Activated CD4-positive, alpha-beta memory T cell treated with anti-CD3 and anti-CD28 coated beads for 36 hours (primary cell): ENCODE measurements at regions not wholly inside any gene's neighbourhood (a gene's known extent, or its start where the extent isn't known, plus 50 kb on each side); places are given as distances from the start of the nearest gene placed in this dataset.

Source experiments
- CTCF ChIA-PET: fragments of 350-600 bp; sonication (Branson Sonifier 250); formaldehyde crosslinking; loops from one replicate; lab custom pipeline; 2021; ENCODE audit warnings: antibody characterized with exemption, inconsistent platforms; lab: Charles Lee
- POLR2A ChIA-PET: fragments of 350-600 bp; sonication (Branson Sonifier 250); formaldehyde crosslinking; loops from one replicate; lab custom pipeline; 2021; ENCODE audit warnings: antibody characterized with exemption; lab: Charles Lee
- DNase-seq: peaks from one replicate; pipeline ENCODE4 v3.0.0-alpha.2; 2020
- H3K27ac Mint-ChIP-seq: one replicate; pipeline ENCODE4 v1.8.0; 2021; ENCODE audit warnings: mixed read lengths
- H3K27me3 Mint-ChIP-seq: one replicate; pipeline ENCODE4 v1.8.0; 2021; ENCODE audit warnings: mixed read lengths
- H3K36me3 Mint-ChIP-seq: one replicate; pipeline ENCODE4 v1.8.0; 2021; ENCODE audit warnings: mixed read lengths
- H3K4me1 Mint-ChIP-seq: one replicate; pipeline ENCODE4 v1.8.0; 2021; ENCODE audit warnings: low read depth, mixed read lengths
- H3K4me3 Mint-ChIP-seq: one replicate; pipeline ENCODE4 v1.8.0; 2021; ENCODE audit warnings: mild to moderate bottlenecking, mixed read lengths
- H3K9me3 Mint-ChIP-seq: one replicate; pipeline ENCODE4 v1.8.0; 2021; ENCODE audit warnings: mixed read lengths
- intact Hi-C: fragments of 100-400 bp; cut with micrococcal nuclease; formaldehyde crosslinking; loops from one replicate; pipeline ENCODE4 v1.15.1; 2023

- CTCF ChIA-PET = no interaction called here
- H3K4me1 Mint-ChIP-seq = no peaks in the 10 kb centered on the region
Measured at GRCh38 chr3:135310317-135310716, 515.3 kb downstream of the EPHB1 start.

DNA sequence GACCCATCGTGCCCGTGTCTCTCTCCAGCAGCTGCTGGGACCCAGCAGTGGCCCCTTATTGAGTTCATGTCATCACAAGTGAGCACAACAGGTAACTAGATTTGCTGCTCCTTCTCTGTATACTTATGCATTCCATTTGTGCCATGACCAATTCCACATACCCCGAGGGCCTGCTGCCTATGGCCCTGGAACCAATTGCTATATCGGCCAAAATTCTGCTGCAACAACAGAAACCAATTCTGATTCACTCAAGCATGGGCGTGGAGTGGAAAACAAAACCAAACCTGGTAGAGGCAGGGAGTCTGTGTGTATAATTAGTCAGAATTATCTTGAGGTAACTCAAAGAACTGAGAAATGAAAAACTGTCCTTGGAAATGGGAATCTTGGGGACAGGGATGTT is 516.6 kb downstream of the EPHB1 start:
- POLR2A ChIA-PET = no interaction called here
- H3K9me3 Mint-ChIP-seq = no peaks in the 10 kb centered on the region
- DNase-seq = no peak
- no peaks in the 10 kb centered on the region for H3K27me3 Mint-ChIP-seq
- no peaks in the 10 kb centered on the region for H3K36me3 Mint-ChIP-seq
- CTCF ChIA-PET = no interaction called here
- no peak overlapping the region for H3K27ac Mint-ChIP-seq
- intact Hi-C loops = no loop called here
- H3K4me3 Mint-ChIP-seq = no peak overlapping the region
- H3K4me1 Mint-ChIP-seq = no peaks in the 10 kb centered on the region

More at GRCh38 chr3:135310317-135310716, 515.3 kb downstream of the EPHB1 start:
- H3K4me3 Mint-ChIP-seq = no peak overlapping the region
- H3K27ac Mint-ChIP-seq = no peak overlapping the region
- intact Hi-C loops = no loop called here
- POLR2A ChIA-PET = no interaction called here
- DNase-seq = no peak
- H3K36me3 Mint-ChIP-seq = no peaks in the 10 kb centered on the region
- H3K9me3 Mint-ChIP-seq = no peaks in the 10 kb centered on the region
- H3K27me3 Mint-ChIP-seq = no peaks in the 10 kb centered on the region

DNA sequence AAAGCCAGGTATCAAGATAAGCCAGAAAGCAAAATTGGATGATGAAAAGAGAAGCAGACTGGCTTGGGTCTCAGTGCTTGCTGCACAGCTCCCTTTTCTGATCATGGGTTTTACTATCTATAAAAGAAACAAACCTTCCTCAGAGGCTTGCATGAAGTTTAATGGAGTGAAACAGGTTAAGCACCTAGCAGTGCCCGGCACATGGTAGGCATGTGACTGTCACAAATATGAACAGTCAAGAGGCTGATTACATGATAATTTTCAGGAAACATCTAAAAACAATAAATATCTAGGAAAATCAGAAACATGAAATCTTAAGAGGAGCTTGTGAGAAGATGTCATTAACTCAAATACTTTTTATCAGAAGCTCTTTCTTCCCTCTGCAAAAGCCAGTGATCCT is 519.2 kb downstream of the EPHB1 start:
- H3K4me3 Mint-ChIP-seq = no peak overlapping the region
- no peaks in the 10 kb centered on the region for H3K36me3 Mint-ChIP-seq
- no peak overlapping the region for H3K27ac Mint-ChIP-seq
- ChIA-PET POLR2A (no interaction called here), CTCF (interaction anchor here (1.3 kb wide), 1 partner anchor 729 kb away, joined by 3 read pairs; no protein-coding TSS in a partner anchor)
- intact Hi-C loops = no loop called here
- H3K27me3 Mint-ChIP-seq = no peaks in the 10 kb centered on the region
- no peaks in the 10 kb centered on the region for H3K9me3 Mint-ChIP-seq
- DNase-seq = no peak
- H3K4me1 Mint-ChIP-seq = no peaks in the 10 kb centered on the region

GRCh38 chr3:135324301-135324700 is 529.2 kb downstream of the EPHB1 start:
- no peaks in the 10 kb centered on the region for H3K36me3 Mint-ChIP-seq
- H3K27me3 Mint-ChIP-seq = no peaks in the 10 kb centered on the region
- ChIA-PET CTCF (no interaction called here), POLR2A (no interaction called here)
- H3K27ac Mint-ChIP-seq = no peak overlapping the region
- no peak for DNase-seq
- H3K4me3 Mint-ChIP-seq = no peak overlapping the region
- no peaks in the 10 kb centered on the region for H3K9me3 Mint-ChIP-seq
- no peaks in the 10 kb centered on the region for H3K4me1 Mint-ChIP-seq
- intact Hi-C loops = no loop called here

GRCh38 chr3:135325096-135325495 is 530.0 kb downstream of the EPHB1 start:
- DNase-seq = no peak
- CTCF ChIA-PET = no interaction called here
- intact Hi-C loops = no loop called here
- Mint-ChIP-seq H3K27ac (no peak overlapping the region), H3K4me1 (no peaks in the 10 kb centered on the region), H3K27me3 (no peaks in the 10 kb centered on the region), H3K36me3 (no peaks in the 10 kb centered on the region), H3K9me3 (no peaks in the 10 kb centered on the region), H3K4me3 (no peak overlapping the region)
- POLR2A ChIA-PET = no interaction called here

- Mint-ChIP-seq H3K36me3 (no peaks in the 10 kb centered on the region), H3K4me1 (no peaks in the 10 kb centered on the region), H3K27me3 (no peaks in the 10 kb centered on the region), H3K9me3 (no peaks in the 10 kb centered on the region), H3K4me3 (no peak overlapping the region), H3K27ac (no peak overlapping the region)
- no peak for DNase-seq
- CTCF ChIA-PET = no interaction called here
- intact Hi-C loops = no loop called here
- POLR2A ChIA-PET = no interaction called here
Measured at GRCh38 chr3:135325726-135326235, 530.7 kb downstream of the EPHB1 start.

DNA sequence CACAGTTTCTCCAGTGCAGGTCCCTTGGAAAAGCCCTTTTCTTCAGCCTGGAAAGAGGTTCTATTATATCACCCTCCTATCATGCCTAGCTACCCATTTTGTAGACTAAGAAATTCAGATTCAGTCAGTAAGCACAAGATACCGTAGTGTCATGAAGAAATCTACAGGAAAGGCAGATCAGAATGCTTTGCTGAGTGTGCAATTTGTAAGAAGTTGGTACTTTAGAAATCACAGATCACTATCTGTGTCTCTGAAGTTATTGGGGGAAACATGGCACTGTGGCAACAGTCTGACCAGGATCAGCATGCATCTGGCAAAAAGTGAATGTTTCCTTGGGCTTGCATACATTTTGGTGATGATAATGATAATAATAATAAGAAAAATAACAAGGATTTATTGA is 531.8 kb downstream of the EPHB1 start:
- Mint-ChIP-seq H3K4me3 (no peak overlapping the region), H3K27ac (no peak overlapping the region), H3K36me3 (no peaks in the 10 kb centered on the region), H3K27me3 (no peaks in the 10 kb centered on the region), H3K4me1 (no peaks in the 10 kb centered on the region), H3K9me3 (no peaks in the 10 kb centered on the region)
- ChIA-PET POLR2A (no interaction called here), CTCF (no interaction called here)
- no peak for DNase-seq
- intact Hi-C loops = no loop called here

GRCh38 chr3:135328036-135328435 is 533.0 kb downstream of the EPHB1 start:
- no peaks in the 10 kb centered on the region for H3K9me3 Mint-ChIP-seq

DNA sequence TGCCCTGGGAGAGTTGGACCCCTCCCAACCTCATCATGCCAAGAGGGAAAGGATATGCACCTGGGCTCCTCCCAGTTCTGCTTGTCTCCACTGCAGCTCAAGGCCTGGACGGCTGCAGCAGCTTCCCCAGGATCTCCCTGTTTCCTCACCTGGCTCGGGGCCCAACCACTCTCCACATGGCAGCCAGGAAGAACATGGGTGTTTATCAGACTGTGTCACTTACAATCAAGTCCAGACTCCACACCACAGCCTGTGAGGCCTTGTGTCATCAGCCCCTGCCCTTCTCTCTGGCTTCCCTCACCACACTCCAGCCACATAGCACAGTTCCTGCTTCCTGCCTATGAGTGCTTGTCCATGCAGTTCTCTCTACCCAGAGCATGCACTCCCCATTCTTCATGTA is 534.4 kb downstream of the EPHB1 start:
- no peak for DNase-seq
- H3K27me3 Mint-ChIP-seq = no peaks in the 10 kb centered on the region
- no peaks in the 10 kb centered on the region for H3K9me3 Mint-ChIP-seq
- no peak overlapping the region for H3K27ac Mint-ChIP-seq
- H3K36me3 Mint-ChIP-seq = no peaks in the 10 kb centered on the region
- ChIA-PET POLR2A (no interaction called here), CTCF (no interaction called here)
- intact Hi-C loops = no loop called here
- H3K4me1 Mint-ChIP-seq = no peaks in the 10 kb centered on the region
- no peak overlapping the region for H3K4me3 Mint-ChIP-seq

More at GRCh38 chr3:135328036-135328435, 533.0 kb downstream of the EPHB1 start:
- Mint-ChIP-seq H3K27me3 (no peaks in the 10 kb centered on the region), H3K27ac (no peak overlapping the region), H3K4me3 (no peak overlapping the region), H3K4me1 (no peaks in the 10 kb centered on the region), H3K36me3 (no peaks in the 10 kb centered on the region)
- CTCF ChIA-PET = no interaction called here
- POLR2A ChIA-PET = no interaction called here
- DNase-seq = no peak
- intact Hi-C loops = no loop called here

DNA sequence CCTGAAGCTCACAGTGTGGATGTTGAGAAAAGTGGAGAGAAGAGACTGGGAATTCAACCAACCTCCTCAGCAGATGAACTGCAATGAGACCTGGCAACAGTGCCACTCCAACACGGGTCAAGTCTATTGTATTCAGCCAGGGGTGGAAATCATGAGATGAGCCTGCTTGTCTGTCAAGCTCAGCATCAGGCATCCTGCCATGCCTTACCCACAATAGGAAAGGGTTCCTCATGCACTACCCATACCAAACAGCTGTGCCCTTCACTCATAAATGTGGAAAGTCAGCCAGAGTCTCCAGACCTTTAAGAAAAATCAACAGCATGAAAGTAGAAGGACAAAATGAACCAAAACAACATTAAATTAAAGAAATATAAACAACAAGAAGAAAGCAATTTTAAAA is 542.1 kb downstream of the EPHB1 start:
- no peaks in the 10 kb centered on the region for H3K36me3 Mint-ChIP-seq
- no peak overlapping the region for H3K4me3 Mint-ChIP-seq
- CTCF ChIA-PET = no interaction called here
- no peaks in the 10 kb centered on the region for H3K4me1 Mint-ChIP-seq
- no peak overlapping the region for H3K27ac Mint-ChIP-seq
- POLR2A ChIA-PET = no interaction called here
- no peaks in the 10 kb centered on the region for H3K27me3 Mint-ChIP-seq
- peaks cover 3% of the 10 kb centered on the region for H3K9me3 Mint-ChIP-seq
- DNase-seq = no peak
- intact Hi-C loops = no loop called here

DNA sequence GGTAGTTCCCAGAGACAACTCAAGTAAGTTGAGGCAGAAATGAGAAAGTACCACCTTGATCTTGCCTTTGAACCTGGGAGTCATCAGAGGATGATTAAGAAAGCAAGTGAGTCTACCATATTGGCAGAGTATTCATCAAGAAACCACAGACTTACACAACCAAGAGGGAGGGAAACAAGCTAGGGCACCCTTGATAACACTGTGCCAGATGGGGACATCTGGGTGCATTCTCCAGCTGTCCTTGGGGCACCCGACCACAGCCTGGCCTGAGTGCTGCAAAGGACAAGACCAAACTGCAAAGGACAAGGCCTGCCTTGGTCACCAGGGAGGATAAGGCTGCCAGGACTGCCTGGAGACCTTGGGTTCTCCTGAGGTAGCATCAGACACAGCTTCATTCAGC is 553.6 kb downstream of the EPHB1 start:
- peaks cover under 1% of the 10 kb centered on the region for H3K9me3 Mint-ChIP-seq
- no peaks in the 10 kb centered on the region for H3K27me3 Mint-ChIP-seq
- H3K27ac Mint-ChIP-seq = no peak overlapping the region
- ChIA-PET POLR2A (no interaction called here), CTCF (no interaction called here)
- no peaks in the 10 kb centered on the region for H3K36me3 Mint-ChIP-seq
- intact Hi-C loops = no loop called here
- H3K4me1 Mint-ChIP-seq = no peaks in the 10 kb centered on the region
- H3K4me3 Mint-ChIP-seq = no peak overlapping the region
- DNase-seq = no peak

- H3K27ac Mint-ChIP-seq = no peak overlapping the region
- intact Hi-C loops = no loop called here
- ChIA-PET CTCF (no interaction called here), POLR2A (no interaction called here)
- no peaks in the 10 kb centered on the region for H3K36me3 Mint-ChIP-seq
- no peaks in the 10 kb centered on the region for H3K27me3 Mint-ChIP-seq
- H3K4me1 Mint-ChIP-seq = no peaks in the 10 kb centered on the region
- no peak overlapping the region for H3K4me3 Mint-ChIP-seq
- no peak for DNase-seq
- H3K9me3 Mint-ChIP-seq = peaks cover 3% of the 10 kb centered on the region
Measured at GRCh38 chr3:135349254-135349948, 554.3 kb downstream of the EPHB1 start.

- no peak for DNase-seq
- Mint-ChIP-seq H3K27ac (no peak overlapping the region), H3K4me1 (no peaks in the 10 kb centered on the region), H3K4me3 (no peak overlapping the region), H3K9me3 (peaks cover 6% of the 10 kb centered on the region), H3K27me3 (no peaks in the 10 kb centered on the region), H3K36me3 (no peaks in the 10 kb centered on the region)
- ChIA-PET POLR2A (no interaction called here), CTCF (no interaction called here)
- intact Hi-C loops = no loop called here
Measured at GRCh38 chr3:135352213-135352612, 557.2 kb downstream of the EPHB1 start.
